MM.1S (cell line): ENCODE measurements at regions not wholly inside any gene's neighbourhood (a gene's known extent, or its start where the extent isn't known, plus 50 kb on each side); places are given as distances from the start of the nearest gene placed in this dataset.

Experiments used
- DNase-seq: peaks from one replicate; pipeline ENCODE4 v3.0.0-alpha.2; 2015
- H2AFZ ChIP-seq: fragments of 300-600 bp; sonication (generic); 2 replicates; pipeline ENCODE4 v1.6.0; 2016; ENCODE audit warnings: antibody characterized with exemption, low read length
- H3F3A ChIP-seq: fragments of 300-600 bp; sonication (generic); 2 replicates; pipeline ENCODE4 v1.6.1; 2016; ENCODE audit warnings: mild to moderate bottlenecking, antibody characterized with exemption, low read length, moderate library complexity, mixed read lengths; ENCODE audit not compliant: insufficient read depth
- H3K27ac ChIP-seq: fragments of 300-600 bp; sonication (generic); 2 replicates; pipeline ENCODE4 v1.5.1; 2016; ENCODE audit warnings: mild to moderate bottlenecking, low read length
- H3K27me3 ChIP-seq: fragments of 300-600 bp; sonication (generic); replicated peaks from 2 replicates; pipeline ENCODE4 v1.6.0; 2016; ENCODE audit warnings: low read length; ENCODE audit not compliant: insufficient read depth
- H3K36me3 ChIP-seq: fragments of 300-600 bp; sonication (generic); replicated peaks from 2 replicates; pipeline ENCODE4 v1.6.1; 2016; ENCODE audit warnings: mild to moderate bottlenecking, low read length, mixed read lengths; ENCODE audit not compliant: insufficient read depth
- H3K4me1 ChIP-seq: fragments of 300-600 bp; sonication (generic); 2 replicates; pipeline ENCODE4 v1.6.1; 2016; ENCODE audit warnings: low read length, mixed read lengths
- H3K4me2 ChIP-seq: fragments of 300-600 bp; sonication (generic); 2 replicates; pipeline ENCODE4 v1.6.0; 2016; ENCODE audit warnings: low read depth, low read length
- H3K4me3 ChIP-seq: fragments of 300-600 bp; sonication (generic); 2 replicates; pipeline ENCODE4 v1.5.1; 2016; ENCODE audit warnings: low read length, mixed read lengths
- H3K79me2 ChIP-seq: fragments of 300-600 bp; sonication (generic); 2 replicates; pipeline ENCODE4 v1.6.1; 2016; ENCODE audit warnings: mixed run types, low read length, mixed read lengths
- H3K9ac ChIP-seq: fragments of 300-600 bp; sonication (generic); 2 replicates; pipeline ENCODE4 v1.6.1; 2016; ENCODE audit warnings: low read length, mixed read lengths
- H3K9me2 ChIP-seq: fragments of 300-600 bp; sonication (generic); replicated peaks from 2 replicates; pipeline ENCODE4 v1.6.1; 2016; ENCODE audit warnings: mild to moderate bottlenecking, low read length, mixed read lengths; ENCODE audit not compliant: insufficient read depth
- H3K9me3 ChIP-seq: fragments of 300-600 bp; sonication (generic); replicated peaks from 2 replicates; pipeline ENCODE4 v1.6.1; 2016; ENCODE audit warnings: mild to moderate bottlenecking, low read length, mixed read lengths; ENCODE audit not compliant: insufficient read depth
- H4K20me1 ChIP-seq: fragments of 300-600 bp; sonication (generic); 2 replicates; pipeline ENCODE4 v1.6.1; 2016; ENCODE audit warnings: mild to moderate bottlenecking, low read length, moderate library complexity, mixed read lengths; ENCODE audit not compliant: insufficient read depth
- EZH2 ChIP-seq: fragments of 300-600 bp; sonication (generic); optimal IDR thresholded peaks from 2 replicates; pipeline ENCODE3; 2017; ENCODE audit warnings: low read depth, mild to moderate bottlenecking, antibody characterized with exemption, low read length, mixed read lengths
- EZH2phosphoT487 ChIP-seq: fragments of 300-600 bp; sonication (generic); IDR thresholded peaks from 2 replicates; pipeline ENCODE4 v1.6.1; 2018; ENCODE audit warnings: antibody characterized with exemption, low read length
- TF ChIP-seq, protein P1 (sequence below): fragments of 300-600 bp; sonication (generic); IDR thresholded peaks from 2 replicates; pipeline ENCODE4 v1.5.1; 2016; ENCODE audit warnings: antibody characterized with exemption, low read length, mixed read lengths

DNA sequence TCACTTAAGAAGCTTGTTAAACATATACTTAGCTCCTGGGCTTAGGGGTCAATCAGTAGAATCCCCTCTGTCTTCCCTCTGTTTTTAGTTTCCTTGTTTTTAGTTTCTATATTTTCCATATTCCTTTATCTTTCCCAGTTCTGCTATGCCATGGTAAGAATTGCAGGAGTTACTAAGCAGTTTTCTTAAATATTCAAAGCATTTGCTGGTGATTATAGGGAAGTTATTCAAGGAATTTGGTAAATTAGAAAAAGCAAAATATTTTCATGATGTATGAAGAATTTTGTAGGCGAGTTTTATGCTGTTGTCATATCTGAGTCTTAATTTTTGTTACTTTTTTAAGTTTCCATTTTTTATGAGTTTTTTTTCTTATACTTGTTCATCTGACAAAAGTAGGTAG, 91.6 kb upstream of the NUDT6 start:
- Histone ChIP-seq H3K9ac (no peak overlapping the region), H3F3A (no peaks in the 10 kb centered on the region), H3K9me3 (no peaks in the 10 kb centered on the region), H3K4me1 (no peaks in the 10 kb centered on the region), H3K27me3 (no peaks in the 10 kb centered on the region), H3K36me3 (no peaks in the 10 kb centered on the region), H2AFZ (no peak overlapping the region), H3K4me2 (no peak overlapping the region), H3K79me2 (no peaks in the 10 kb centered on the region), H4K20me1 (no peaks in the 10 kb centered on the region), H3K4me3 (no peak overlapping the region), H3K9me2 (no peaks in the 10 kb centered on the region), H3K27ac (no peak overlapping the region)
- TF ChIP-seq, protein P1, sequence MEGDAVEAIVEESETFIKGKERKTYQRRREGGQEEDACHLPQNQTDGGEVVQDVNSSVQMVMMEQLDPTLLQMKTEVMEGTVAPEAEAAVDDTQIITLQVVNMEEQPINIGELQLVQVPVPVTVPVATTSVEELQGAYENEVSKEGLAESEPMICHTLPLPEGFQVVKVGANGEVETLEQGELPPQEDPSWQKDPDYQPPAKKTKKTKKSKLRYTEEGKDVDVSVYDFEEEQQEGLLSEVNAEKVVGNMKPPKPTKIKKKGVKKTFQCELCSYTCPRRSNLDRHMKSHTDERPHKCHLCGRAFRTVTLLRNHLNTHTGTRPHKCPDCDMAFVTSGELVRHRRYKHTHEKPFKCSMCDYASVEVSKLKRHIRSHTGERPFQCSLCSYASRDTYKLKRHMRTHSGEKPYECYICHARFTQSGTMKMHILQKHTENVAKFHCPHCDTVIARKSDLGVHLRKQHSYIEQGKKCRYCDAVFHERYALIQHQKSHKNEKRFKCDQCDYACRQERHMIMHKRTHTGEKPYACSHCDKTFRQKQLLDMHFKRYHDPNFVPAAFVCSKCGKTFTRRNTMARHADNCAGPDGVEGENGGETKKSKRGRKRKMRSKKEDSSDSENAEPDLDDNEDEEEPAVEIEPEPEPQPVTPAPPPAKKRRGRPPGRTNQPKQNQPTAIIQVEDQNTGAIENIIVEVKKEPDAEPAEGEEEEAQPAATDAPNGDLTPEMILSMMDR, result no peak
- DNase-seq, result no peak

DNA sequence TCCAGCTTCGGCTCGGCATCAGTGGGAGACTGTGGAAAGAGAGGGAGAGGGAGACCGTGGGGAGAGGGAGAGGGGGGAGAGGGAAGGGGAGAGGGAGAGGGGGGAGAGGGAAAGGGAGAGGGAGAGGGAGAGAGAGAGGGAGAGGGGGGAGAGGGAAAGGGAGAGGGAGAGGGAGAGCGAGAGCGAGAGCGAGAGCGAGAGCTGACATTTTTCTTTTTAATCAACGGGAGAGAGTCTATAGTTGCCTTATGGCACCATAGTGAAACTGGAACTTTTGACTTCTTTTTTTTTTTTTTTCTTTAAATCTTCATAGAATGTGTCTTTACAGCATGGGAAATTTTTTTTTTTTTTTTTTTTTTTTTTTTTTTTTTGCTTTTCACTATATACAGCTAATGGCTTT, 94.7 kb upstream of the NUDT6 start:
- no peaks in the 10 kb centered on the region for H3K9me3 ChIP-seq
- no peak overlapping the region for H3K4me3 ChIP-seq
- H3K36me3 ChIP-seq, result no peaks in the 10 kb centered on the region
- no peaks in the 10 kb centered on the region for H3K4me1 ChIP-seq
- no peaks in the 10 kb centered on the region for H3K9me2 ChIP-seq
- H3F3A ChIP-seq, result no peaks in the 10 kb centered on the region
- no peak for DNase-seq
- TF ChIP-seq EZH2 (no peak), EZH2phosphoT487 (no peak)
- TF ChIP-seq, protein P1, result no peak
- no peak overlapping the region for H3K9ac ChIP-seq
- no peaks in the 10 kb centered on the region for H4K20me1 ChIP-seq
- H2AFZ ChIP-seq, result no peak overlapping the region
- H3K27me3 ChIP-seq, result no peaks in the 10 kb centered on the region
- H3K79me2 ChIP-seq, result no peaks in the 10 kb centered on the region
- H3K27ac ChIP-seq, result no peak overlapping the region
- no peak overlapping the region for H3K4me2 ChIP-seq

DNA sequence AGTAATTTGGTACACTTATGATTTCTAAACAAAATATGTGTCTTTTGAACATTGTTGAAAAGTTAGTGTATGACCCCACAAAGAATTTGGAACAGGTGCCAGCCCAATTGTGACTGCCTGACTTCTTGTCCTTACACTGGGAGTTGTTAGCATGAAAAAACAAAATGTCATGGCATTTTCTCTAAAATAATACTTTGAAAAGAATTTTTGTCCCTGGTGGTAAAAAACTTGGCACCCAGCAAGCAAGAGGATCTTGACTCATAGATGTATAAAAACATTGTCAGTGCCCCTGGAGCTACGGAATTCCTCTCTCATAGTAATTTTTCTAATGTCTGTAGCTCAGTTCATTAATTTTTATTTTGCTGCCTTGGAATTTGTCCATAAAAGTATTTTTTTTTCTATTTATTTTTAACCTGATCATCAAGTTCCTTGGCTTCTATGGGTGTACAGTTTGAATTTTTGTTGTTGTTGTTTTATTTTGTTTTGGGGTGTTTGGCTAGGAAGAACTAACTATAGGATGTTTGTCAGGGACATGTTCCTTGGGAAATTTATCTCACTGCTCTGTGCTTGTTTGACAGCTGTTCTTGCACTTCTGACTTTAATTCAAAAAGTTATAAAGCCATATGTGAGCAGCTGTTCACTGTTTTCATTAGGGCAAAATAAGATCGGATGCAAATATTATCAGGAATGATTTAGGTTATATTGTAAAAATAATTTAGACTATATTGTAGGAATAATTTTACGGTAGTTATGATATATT, 95.4 kb upstream of the NUDT6 start:
- H3K4me2 ChIP-seq, result no peak overlapping the region
- no peaks in the 10 kb centered on the region for H3K9me2 ChIP-seq
- DNase-seq, result no peak
- no peak overlapping the region for H2AFZ ChIP-seq
- H3K27ac ChIP-seq, result no peak overlapping the region
- no peaks in the 10 kb centered on the region for H3K9me3 ChIP-seq
- no peaks in the 10 kb centered on the region for H3K36me3 ChIP-seq
- H3F3A ChIP-seq, result no peaks in the 10 kb centered on the region
- no peak overlapping the region for H3K9ac ChIP-seq
- no peak overlapping the region for H3K4me3 ChIP-seq
- no peaks in the 10 kb centered on the region for H4K20me1 ChIP-seq
- TF ChIP-seq, protein P1, result no peak
- TF ChIP-seq EZH2phosphoT487 (no peak), EZH2 (no peak)
- H3K27me3 ChIP-seq, result no peaks in the 10 kb centered on the region
- no peaks in the 10 kb centered on the region for H3K4me1 ChIP-seq
- H3K79me2 ChIP-seq, result no peaks in the 10 kb centered on the region
